ENCODE measurements at regions not wholly inside any gene's neighbourhood (a gene's known extent, or its start where the extent isn't known, plus 50 kb on each side); places are given as distances from the start of the nearest gene placed in this dataset.

DNA sequence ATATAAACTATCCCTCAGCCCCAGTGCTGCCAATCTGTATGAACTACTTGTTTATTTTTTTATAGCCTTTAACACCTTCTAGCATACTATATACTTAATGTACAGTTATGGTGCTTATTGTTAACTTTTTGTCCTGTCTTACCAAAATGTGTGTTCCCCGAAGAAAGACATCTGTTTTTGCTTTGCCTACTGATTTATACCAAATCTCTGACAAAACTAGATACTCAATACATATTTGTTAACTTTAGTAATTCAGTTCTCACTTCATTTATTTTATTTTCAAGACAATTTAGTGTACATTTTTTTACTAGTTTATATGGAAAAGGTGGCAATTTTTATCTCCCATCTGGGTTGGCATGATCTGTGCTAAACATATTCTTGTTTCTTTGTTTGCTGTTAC lies 824.3 kb upstream of the ATXN8OS start:
- TF ChIP-seq, protein P1, sequence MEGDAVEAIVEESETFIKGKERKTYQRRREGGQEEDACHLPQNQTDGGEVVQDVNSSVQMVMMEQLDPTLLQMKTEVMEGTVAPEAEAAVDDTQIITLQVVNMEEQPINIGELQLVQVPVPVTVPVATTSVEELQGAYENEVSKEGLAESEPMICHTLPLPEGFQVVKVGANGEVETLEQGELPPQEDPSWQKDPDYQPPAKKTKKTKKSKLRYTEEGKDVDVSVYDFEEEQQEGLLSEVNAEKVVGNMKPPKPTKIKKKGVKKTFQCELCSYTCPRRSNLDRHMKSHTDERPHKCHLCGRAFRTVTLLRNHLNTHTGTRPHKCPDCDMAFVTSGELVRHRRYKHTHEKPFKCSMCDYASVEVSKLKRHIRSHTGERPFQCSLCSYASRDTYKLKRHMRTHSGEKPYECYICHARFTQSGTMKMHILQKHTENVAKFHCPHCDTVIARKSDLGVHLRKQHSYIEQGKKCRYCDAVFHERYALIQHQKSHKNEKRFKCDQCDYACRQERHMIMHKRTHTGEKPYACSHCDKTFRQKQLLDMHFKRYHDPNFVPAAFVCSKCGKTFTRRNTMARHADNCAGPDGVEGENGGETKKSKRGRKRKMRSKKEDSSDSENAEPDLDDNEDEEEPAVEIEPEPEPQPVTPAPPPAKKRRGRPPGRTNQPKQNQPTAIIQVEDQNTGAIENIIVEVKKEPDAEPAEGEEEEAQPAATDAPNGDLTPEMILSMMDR (IDR thresholded peaks at IDR 0.05; ENCODE audit: insufficient read depth, low read length): no peak
- TF ChIP-seq, protein P2, sequence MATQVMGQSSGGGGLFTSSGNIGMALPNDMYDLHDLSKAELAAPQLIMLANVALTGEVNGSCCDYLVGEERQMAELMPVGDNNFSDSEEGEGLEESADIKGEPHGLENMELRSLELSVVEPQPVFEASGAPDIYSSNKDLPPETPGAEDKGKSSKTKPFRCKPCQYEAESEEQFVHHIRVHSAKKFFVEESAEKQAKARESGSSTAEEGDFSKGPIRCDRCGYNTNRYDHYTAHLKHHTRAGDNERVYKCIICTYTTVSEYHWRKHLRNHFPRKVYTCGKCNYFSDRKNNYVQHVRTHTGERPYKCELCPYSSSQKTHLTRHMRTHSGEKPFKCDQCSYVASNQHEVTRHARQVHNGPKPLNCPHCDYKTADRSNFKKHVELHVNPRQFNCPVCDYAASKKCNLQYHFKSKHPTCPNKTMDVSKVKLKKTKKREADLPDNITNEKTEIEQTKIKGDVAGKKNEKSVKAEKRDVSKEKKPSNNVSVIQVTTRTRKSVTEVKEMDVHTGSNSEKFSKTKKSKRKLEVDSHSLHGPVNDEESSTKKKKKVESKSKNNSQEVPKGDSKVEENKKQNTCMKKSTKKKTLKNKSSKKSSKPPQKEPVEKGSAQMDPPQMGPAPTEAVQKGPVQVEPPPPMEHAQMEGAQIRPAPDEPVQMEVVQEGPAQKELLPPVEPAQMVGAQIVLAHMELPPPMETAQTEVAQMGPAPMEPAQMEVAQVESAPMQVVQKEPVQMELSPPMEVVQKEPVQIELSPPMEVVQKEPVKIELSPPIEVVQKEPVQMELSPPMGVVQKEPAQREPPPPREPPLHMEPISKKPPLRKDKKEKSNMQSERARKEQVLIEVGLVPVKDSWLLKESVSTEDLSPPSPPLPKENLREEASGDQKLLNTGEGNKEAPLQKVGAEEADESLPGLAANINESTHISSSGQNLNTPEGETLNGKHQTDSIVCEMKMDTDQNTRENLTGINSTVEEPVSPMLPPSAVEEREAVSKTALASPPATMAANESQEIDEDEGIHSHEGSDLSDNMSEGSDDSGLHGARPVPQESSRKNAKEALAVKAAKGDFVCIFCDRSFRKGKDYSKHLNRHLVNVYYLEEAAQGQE (IDR thresholded peaks at IDR 0.05; ENCODE audit: insufficient replicate concordance, low read depth): no peak
- no peak for TF ChIP-seq GABPA (IDR thresholded peaks at IDR 0.05; ENCODE audit: low read depth)
- no peak for TF ChIP-seq POLR2AphosphoS5 (IDR thresholded peaks at IDR 0.05; ENCODE audit: low read depth)

All from HL-60 (cell line).